ENCODE measurements at regions not wholly inside any gene's neighbourhood (a gene's known extent, or its start where the extent isn't known, plus 50 kb on each side); places are given as distances from the start of the nearest gene placed in this dataset.
A peak's percentile ranks its signal among the peaks of the same experiment; 100 is the strongest.

DNA sequence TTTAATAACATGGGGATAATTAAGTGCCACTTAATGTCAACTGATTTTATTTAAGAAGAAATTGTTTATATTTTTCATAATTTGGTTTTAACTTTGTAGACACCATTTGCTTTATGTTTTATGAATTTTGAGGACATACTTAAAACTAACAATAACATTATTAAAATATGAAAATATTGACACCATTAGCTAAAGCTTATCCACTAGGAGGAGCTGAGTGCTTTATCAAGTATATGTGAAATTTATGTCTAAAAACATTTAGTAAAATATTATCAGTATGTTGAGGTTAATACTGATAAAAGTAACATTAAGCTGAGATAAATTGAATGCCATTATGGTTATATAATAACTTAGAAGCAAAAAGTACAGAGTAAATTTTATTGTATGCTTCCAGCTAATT, 622.1 kb downstream of the ARL4A start:
- Histone ChIP-seq H3K4me1 (ENCODE audit: control insufficient read depth in 1 of 2, insufficient read depth in 2 of 2, low read length in 2 of 2) (no peaks in the 10 kb centered on the region), H3K36me3 (ENCODE audit: control insufficient read depth in 1 of 2, insufficient read depth in 2 of 2, low read length in 2 of 2) (no peaks in the 10 kb centered on the region), H3K4me2 (ENCODE audit: low read length) (no peak overlapping the region), H3K27ac (ENCODE audit: low read depth, low read length) (no peak overlapping the region), H3K27me3 (ENCODE audit: insufficient read depth, low read length) (no peaks in the 10 kb centered on the region), H3K9me2 (ENCODE audit: insufficient read depth) (no peaks in the 10 kb centered on the region), H3K79me2 (ENCODE audit: insufficient read depth, low read length) (no peaks in the 10 kb centered on the region), H2AFZ (ENCODE audit: low read depth, low read length, poor library complexity, severe bottlenecking) (no peak overlapping the region), H4K20me1 (ENCODE audit: insufficient read depth) (no peaks in the 10 kb centered on the region), H3K9ac (ENCODE audit: low read length) (no peak overlapping the region), H3K4me3 (replicated peaks in 1 of 2; ENCODE audit: low read depth in 1 of 2, low read length in 2 of 2) (no peak overlapping the region), H3K9me3 (ENCODE audit: control insufficient read depth in 1 of 2, insufficient read depth in 1 of 2, low read depth in 1 of 2, low read length in 2 of 2) (peaks cover 11 to 17% of the 10 kb centered on the region in 2 experiments; a peak in 2 of 4 replicates)
- DNase-seq (ENCODE audit: low read depth, low spot score) (no peak), ATAC-seq (no peak)
- peak; percentile 16; the same call in 1 of the 2 replicates for TF ChIP-seq RAD21 (IDR thresholded peaks at IDR 0.05; ENCODE audit: low read depth)
- no peak for TF ChIP-seq SRF (IDR thresholded peaks at IDR 0.05; ENCODE audit: low read depth)
- TF ChIP-seq, protein P1, sequence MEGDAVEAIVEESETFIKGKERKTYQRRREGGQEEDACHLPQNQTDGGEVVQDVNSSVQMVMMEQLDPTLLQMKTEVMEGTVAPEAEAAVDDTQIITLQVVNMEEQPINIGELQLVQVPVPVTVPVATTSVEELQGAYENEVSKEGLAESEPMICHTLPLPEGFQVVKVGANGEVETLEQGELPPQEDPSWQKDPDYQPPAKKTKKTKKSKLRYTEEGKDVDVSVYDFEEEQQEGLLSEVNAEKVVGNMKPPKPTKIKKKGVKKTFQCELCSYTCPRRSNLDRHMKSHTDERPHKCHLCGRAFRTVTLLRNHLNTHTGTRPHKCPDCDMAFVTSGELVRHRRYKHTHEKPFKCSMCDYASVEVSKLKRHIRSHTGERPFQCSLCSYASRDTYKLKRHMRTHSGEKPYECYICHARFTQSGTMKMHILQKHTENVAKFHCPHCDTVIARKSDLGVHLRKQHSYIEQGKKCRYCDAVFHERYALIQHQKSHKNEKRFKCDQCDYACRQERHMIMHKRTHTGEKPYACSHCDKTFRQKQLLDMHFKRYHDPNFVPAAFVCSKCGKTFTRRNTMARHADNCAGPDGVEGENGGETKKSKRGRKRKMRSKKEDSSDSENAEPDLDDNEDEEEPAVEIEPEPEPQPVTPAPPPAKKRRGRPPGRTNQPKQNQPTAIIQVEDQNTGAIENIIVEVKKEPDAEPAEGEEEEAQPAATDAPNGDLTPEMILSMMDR (IDR thresholded peaks at IDR 0.05 in 2 of 3, conservative IDR thresholded peaks at IDR 0.05 in 1 of 3; ENCODE audit: borderline replicate concordance in 1 of 3, insufficient read depth in 1 of 3, low read depth in 2 of 3, low read length in 2 of 3), result 0 out of 6 replicates have a peak, but pooled peaks of 1 of the 3 experiments have one; percentile 3
- RAD21 ChIA-PET (ENCODE audit: low non-redundant PET in 1 of 2, low total read pairs in 2 of 2, uncharacterized antibody in 2 of 2, unreplicated experiment in 2 of 2), result no interaction called here
- CTCF ChIA-PET, result interaction anchor here (1.0 kb wide), 1 partner anchor 1382 kb away, joined by 4 read pairs; no protein-coding TSS in a partner anchor
- intact Hi-C loops (cut with micrococcal nuclease), result no loop called here
- POLR2A ChIA-PET, result no interaction called here
- no TSS peak for BruUV-seq (replicated peaks)

DNA sequence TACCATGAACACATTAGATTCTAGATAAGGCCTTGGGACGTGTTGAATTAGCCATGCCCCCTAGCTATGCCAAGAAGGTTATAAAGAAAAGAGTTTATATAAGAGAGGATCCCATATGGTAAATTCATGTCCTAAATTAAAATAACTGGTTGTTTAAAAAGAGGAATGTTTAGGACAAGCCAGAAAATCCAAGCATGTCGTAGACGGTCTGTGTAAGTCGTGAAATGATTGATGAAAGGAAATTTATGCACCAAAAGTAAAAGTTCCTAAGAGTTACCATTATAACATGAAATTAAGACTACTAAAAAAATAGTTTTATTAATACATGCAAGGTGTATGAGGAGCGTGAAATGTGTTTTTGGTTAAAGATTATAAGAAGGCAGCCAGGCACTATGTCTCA, 624.9 kb downstream of the ARL4A start:
- peak; percentile 6 for DNase-seq (ENCODE audit: low read depth, low spot score)
- no peaks in the 10 kb centered on the region for H3K4me1 ChIP-seq (ENCODE audit: control insufficient read depth in 1 of 2, insufficient read depth in 2 of 2, low read length in 2 of 2)
- H3K4me3 ChIP-seq (replicated peaks in 1 of 2; ENCODE audit: low read depth in 1 of 2, low read length in 2 of 2), result no peak overlapping the region
- H3K9ac ChIP-seq (ENCODE audit: low read length), result no peak overlapping the region
- H2AFZ ChIP-seq (ENCODE audit: low read depth, low read length, poor library complexity, severe bottlenecking), result no peak overlapping the region
- intact Hi-C loops (cut with micrococcal nuclease), result no loop called here
- ChIA-PET POLR2A (no interaction called here), CTCF (no interaction called here), RAD21 (ENCODE audit: low non-redundant PET in 1 of 2, low total read pairs in 2 of 2, uncharacterized antibody in 2 of 2, unreplicated experiment in 2 of 2) (no interaction called here)
- TF ChIP-seq, protein P2, sequence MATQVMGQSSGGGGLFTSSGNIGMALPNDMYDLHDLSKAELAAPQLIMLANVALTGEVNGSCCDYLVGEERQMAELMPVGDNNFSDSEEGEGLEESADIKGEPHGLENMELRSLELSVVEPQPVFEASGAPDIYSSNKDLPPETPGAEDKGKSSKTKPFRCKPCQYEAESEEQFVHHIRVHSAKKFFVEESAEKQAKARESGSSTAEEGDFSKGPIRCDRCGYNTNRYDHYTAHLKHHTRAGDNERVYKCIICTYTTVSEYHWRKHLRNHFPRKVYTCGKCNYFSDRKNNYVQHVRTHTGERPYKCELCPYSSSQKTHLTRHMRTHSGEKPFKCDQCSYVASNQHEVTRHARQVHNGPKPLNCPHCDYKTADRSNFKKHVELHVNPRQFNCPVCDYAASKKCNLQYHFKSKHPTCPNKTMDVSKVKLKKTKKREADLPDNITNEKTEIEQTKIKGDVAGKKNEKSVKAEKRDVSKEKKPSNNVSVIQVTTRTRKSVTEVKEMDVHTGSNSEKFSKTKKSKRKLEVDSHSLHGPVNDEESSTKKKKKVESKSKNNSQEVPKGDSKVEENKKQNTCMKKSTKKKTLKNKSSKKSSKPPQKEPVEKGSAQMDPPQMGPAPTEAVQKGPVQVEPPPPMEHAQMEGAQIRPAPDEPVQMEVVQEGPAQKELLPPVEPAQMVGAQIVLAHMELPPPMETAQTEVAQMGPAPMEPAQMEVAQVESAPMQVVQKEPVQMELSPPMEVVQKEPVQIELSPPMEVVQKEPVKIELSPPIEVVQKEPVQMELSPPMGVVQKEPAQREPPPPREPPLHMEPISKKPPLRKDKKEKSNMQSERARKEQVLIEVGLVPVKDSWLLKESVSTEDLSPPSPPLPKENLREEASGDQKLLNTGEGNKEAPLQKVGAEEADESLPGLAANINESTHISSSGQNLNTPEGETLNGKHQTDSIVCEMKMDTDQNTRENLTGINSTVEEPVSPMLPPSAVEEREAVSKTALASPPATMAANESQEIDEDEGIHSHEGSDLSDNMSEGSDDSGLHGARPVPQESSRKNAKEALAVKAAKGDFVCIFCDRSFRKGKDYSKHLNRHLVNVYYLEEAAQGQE (IDR thresholded peaks at IDR 0.05; ENCODE audit: low read depth), result no peak
- TF ChIP-seq, protein P3, sequence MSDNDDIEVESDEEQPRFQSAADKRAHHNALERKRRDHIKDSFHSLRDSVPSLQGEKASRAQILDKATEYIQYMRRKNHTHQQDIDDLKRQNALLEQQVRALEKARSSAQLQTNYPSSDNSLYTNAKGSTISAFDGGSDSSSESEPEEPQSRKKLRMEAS (IDR thresholded peaks at IDR 0.05), result no peak
- TF ChIP-seq, protein P4, sequence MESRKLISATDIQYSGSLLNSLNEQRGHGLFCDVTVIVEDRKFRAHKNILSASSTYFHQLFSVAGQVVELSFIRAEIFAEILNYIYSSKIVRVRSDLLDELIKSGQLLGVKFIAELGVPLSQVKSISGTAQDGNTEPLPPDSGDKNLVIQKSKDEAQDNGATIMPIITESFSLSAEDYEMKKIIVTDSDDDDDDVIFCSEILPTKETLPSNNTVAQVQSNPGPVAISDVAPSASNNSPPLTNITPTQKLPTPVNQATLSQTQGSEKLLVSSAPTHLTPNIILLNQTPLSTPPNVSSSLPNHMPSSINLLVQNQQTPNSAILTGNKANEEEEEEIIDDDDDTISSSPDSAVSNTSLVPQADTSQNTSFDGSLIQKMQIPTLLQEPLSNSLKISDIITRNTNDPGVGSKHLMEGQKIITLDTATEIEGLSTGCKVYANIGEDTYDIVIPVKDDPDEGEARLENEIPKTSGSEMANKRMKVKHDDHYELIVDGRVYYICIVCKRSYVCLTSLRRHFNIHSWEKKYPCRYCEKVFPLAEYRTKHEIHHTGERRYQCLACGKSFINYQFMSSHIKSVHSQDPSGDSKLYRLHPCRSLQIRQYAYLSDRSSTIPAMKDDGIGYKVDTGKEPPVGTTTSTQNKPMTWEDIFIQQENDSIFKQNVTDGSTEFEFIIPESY (IDR thresholded peaks at IDR 0.05; ENCODE audit: extremely low read depth, insufficient replicate concordance, low read length), result no peak
- TF ChIP-seq SIN3A (IDR thresholded peaks at IDR 0.05; ENCODE audit: low read depth), result no peak
- TF ChIP-seq FOSL1 (IDR thresholded peaks at IDR 0.05; ENCODE audit: low read depth), result no peak
- no peak for TF ChIP-seq EZH2phosphoT487 (IDR thresholded peaks at IDR 0.05; ENCODE audit: borderline replicate concordance)
- H3K9me2 ChIP-seq (ENCODE audit: insufficient read depth), result no peaks in the 10 kb centered on the region
- no peaks in the 10 kb centered on the region for H3K79me2 ChIP-seq (ENCODE audit: insufficient read depth, low read length)
- no peaks in the 10 kb centered on the region for H3K27me3 ChIP-seq (ENCODE audit: insufficient read depth, low read length)
- no TSS peak for BruUV-seq (replicated peaks)
- H3K9me3 ChIP-seq (ENCODE audit: control insufficient read depth in 1 of 2, insufficient read depth in 1 of 2, low read depth in 1 of 2, low read length in 2 of 2), result peaks cover 11 to 17% of the 10 kb centered on the region in 2 experiments; a peak in 2 of 4 replicates
- no peak overlapping the region for H3K27ac ChIP-seq (ENCODE audit: low read depth, low read length)
- no peaks in the 10 kb centered on the region for H4K20me1 ChIP-seq (ENCODE audit: insufficient read depth)
- no peaks in the 10 kb centered on the region for H3K36me3 ChIP-seq (ENCODE audit: control insufficient read depth in 1 of 2, insufficient read depth in 2 of 2, low read length in 2 of 2)
- ATAC-seq, result no peak
- no peak overlapping the region for H3K4me2 ChIP-seq (ENCODE audit: low read length)

All from HCT116 (cell line).